Neural cell (in vitro differentiated cells): ENCODE measurements at regions not wholly inside any gene's neighbourhood (a gene's known extent, or its start where the extent isn't known, plus 50 kb on each side); places are given as distances from the start of the nearest gene placed in this dataset.

Source experiments
- H2AFZ ChIP-seq: fragments of 200-600, 300-800 bp; sonication (generic), shearing (Covaris generic); 2 replicates; pipeline ENCODE4 v1.6.0; 2014; ENCODE audit warnings: low read depth, mild to moderate bottlenecking, antibody characterized with exemption, low read length, moderate library complexity
- H3F3A ChIP-seq: fragments of 200-600 bp; shearing (Covaris generic); 2 replicates; pipeline ENCODE4 v1.6.1; 2016; ENCODE audit warnings: mild to moderate bottlenecking, moderate library complexity, mixed read lengths, antibody characterized with exemption, low read length; ENCODE audit not compliant: insufficient read depth, poor library complexity, severe bottlenecking
- H3K27ac ChIP-seq: fragments of 200-600, 300-800 bp; sonication (generic), shearing (Covaris generic); 2 replicates; pipeline ENCODE4 v1.5.1; 2014; ENCODE audit warnings: mild to moderate bottlenecking, low read length, moderate library complexity
- H3K27me3 ChIP-seq: fragments of 300-800, 200-600 bp; sonication (generic), shearing (Covaris generic); 2 replicates; pipeline ENCODE4 v1.6.0; 2014; ENCODE audit warnings: mild to moderate bottlenecking, low read depth, low read length, moderate library complexity; ENCODE audit not compliant: insufficient read depth
- H3K36me3 ChIP-seq: fragments of 300-800, 200-600 bp; sonication (generic), shearing (Covaris generic); 2 replicates; pipeline ENCODE4 v1.5.1; 2014; ENCODE audit warnings: mild to moderate bottlenecking, antibody characterized with exemption, low read length, moderate library complexity; ENCODE audit not compliant: insufficient read depth
- H3K4me2 ChIP-seq: fragments of 300-800, 200-600 bp; sonication (generic), shearing (Covaris generic); 2 replicates; pipeline ENCODE4 v1.6.0; 2014; ENCODE audit warnings: mild to moderate bottlenecking, low read length
- H3K4me3 ChIP-seq: fragments of 300-800, 200-600 bp; sonication (generic), shearing (Covaris generic); 2 replicates; pipeline ENCODE4 v1.5.1; 2014; ENCODE audit warnings: mild to moderate bottlenecking, low read length, moderate library complexity
- H3K79me2 ChIP-seq: fragments of 200-600 bp; shearing (Covaris generic); replicated peaks from 2 replicates; pipeline ENCODE4 v1.6.0; 2014; ENCODE audit warnings: mild to moderate bottlenecking, low read length, moderate library complexity; ENCODE audit not compliant: insufficient read depth
- H3K9ac ChIP-seq: fragments of 300-800, 200-600 bp; sonication (generic), shearing (Covaris generic); 2 replicates; pipeline ENCODE4 v1.6.1; 2016; ENCODE audit warnings: mild to moderate bottlenecking, low read length, mixed read lengths
- H3K9me2 ChIP-seq: fragments of 200-600 bp; shearing (Covaris generic); 2 replicates; pipeline ENCODE4 v1.6.1; 2016; ENCODE audit warnings: mild to moderate bottlenecking, low read length, mixed read lengths; ENCODE audit not compliant: insufficient read depth
- H3K9me3 ChIP-seq: fragments of 200-600, 300-800 bp; sonication (generic), shearing (Covaris generic); 2 replicates; pipeline ENCODE4 v1.6.1; 2016; ENCODE audit warnings: mild to moderate bottlenecking, mixed run types, low read length, moderate library complexity, mixed read lengths
- H4K20me1 ChIP-seq: fragments of 200-600 bp; shearing (Covaris generic); 2 replicates; pipeline ENCODE4 v1.6.1; 2016; ENCODE audit warnings: mild to moderate bottlenecking, mixed run types; ENCODE audit not compliant: insufficient read depth
- CTCF ChIP-seq: fragments of 450-650 bp; IDR thresholded peaks from 2 replicates; pipeline ENCODE4 v1.5.1; 2014; ENCODE audit warnings: antibody characterized with exemption, mild to moderate bottlenecking, moderate library complexity; ENCODE audit not compliant: poor library complexity, severe bottlenecking
- EP300 ChIP-seq: fragments of 450-650 bp; conservative IDR thresholded peaks from 2 replicates; pipeline ENCODE4 v1.6.1; 2014; ENCODE audit warnings: antibody characterized with exemption, mild to moderate bottlenecking, moderate library complexity; ENCODE audit not compliant: poor library complexity, severe bottlenecking
- EZH2 ChIP-seq: fragments of 200-600, 300-800 bp; shearing (Covaris generic), sonication (generic); IDR thresholded peaks from 2 replicates; pipeline ENCODE4 v1.6.1; 2014; ENCODE audit warnings: antibody characterized with exemption, low read length, borderline replicate concordance, mild to moderate bottlenecking; ENCODE audit not compliant: insufficient read depth, poor library complexity, severe bottlenecking
- MXI1 ChIP-seq: fragments of 450-650 bp; conservative IDR thresholded peaks from 2 replicates; pipeline ENCODE4 v1.6.1; 2014; ENCODE audit warnings: antibody characterized with exemption, mild to moderate bottlenecking; ENCODE audit not compliant: poor library complexity, severe bottlenecking
- POLR2AphosphoS5 ChIP-seq: IDR thresholded peaks from 2 replicates; pipeline ENCODE4 v1.6.1; 2012
- RAD21 ChIP-seq: fragments of 450-650 bp; conservative IDR thresholded peaks from 2 replicates; pipeline ENCODE4 v1.6.1; 2014; ENCODE audit warnings: antibody characterized with exemption, mild to moderate bottlenecking, moderate library complexity
- REST ChIP-seq: IDR thresholded peaks from 2 replicates; pipeline ENCODE4 v1.6.1; 2012; ENCODE audit warnings: borderline replicate concordance
- SMC3 ChIP-seq: fragments of 450-650 bp; conservative IDR thresholded peaks from 2 replicates; pipeline ENCODE4 v1.6.1; 2014; ENCODE audit warnings: antibody characterized with exemption, mild to moderate bottlenecking, moderate library complexity; ENCODE audit not compliant: poor library complexity
- TAF1 ChIP-seq: IDR thresholded peaks from 2 replicates; pipeline ENCODE4 v1.6.1; 2012; ENCODE audit warnings: low read depth

GRCh38 chr18:47628893-47629292 lies 301.6 kb downstream of the SMAD2 start:
- H3F3A ChIP-seq: no peaks in the 10 kb centered on the region

GRCh38 chr18:47628240-47628781 lies 302.1 kb downstream of the SMAD2 start:
- Histone ChIP-seq H3K27ac (no peak overlapping the region), H3K4me2 (no peak overlapping the region), H3K4me3 (no peak overlapping the region), H3K9ac (no peak overlapping the region), H3K79me2 (no peaks in the 10 kb centered on the region), H2AFZ (no peak overlapping the region), H3K36me3 (no peaks in the 10 kb centered on the region), H3K27me3 (no peaks in the 10 kb centered on the region), H4K20me1 (no peaks in the 10 kb centered on the region), H3F3A (no peaks in the 10 kb centered on the region), H3K9me3 (no peaks in the 10 kb centered on the region), H3K9me2 (no peaks in the 10 kb centered on the region)
- TF ChIP-seq EP300 (no peak), EZH2 (no peak), MXI1 (no peak), RAD21 (no peak), TAF1 (no peak), CTCF (no peak), SMC3 (no peak), POLR2AphosphoS5 (no peak)

More at GRCh38 chr18:47628893-47629292, 301.6 kb downstream of the SMAD2 start:
- H3K27ac ChIP-seq: no peak overlapping the region
- no peak overlapping the region for H3K4me2 ChIP-seq
- H3K27me3 ChIP-seq: no peaks in the 10 kb centered on the region
- TF ChIP-seq TAF1 (no peak), MXI1 (no peak), EP300 (no peak), CTCF (no peak), RAD21 (no peak), POLR2AphosphoS5 (no peak), SMC3 (no peak), REST (no peak), EZH2 (no peak)
- no peak overlapping the region for H2AFZ ChIP-seq
- no peaks in the 10 kb centered on the region for H3K9me2 ChIP-seq
- H4K20me1 ChIP-seq: no peaks in the 10 kb centered on the region
- H3K9me3 ChIP-seq: no peaks in the 10 kb centered on the region
- H3K36me3 ChIP-seq: no peaks in the 10 kb centered on the region
- H3K79me2 ChIP-seq: no peaks in the 10 kb centered on the region
- no peak overlapping the region for H3K4me3 ChIP-seq
- no peak overlapping the region for H3K9ac ChIP-seq
